GM19035 (cell line): ENCODE measurements at regions not wholly inside any gene's neighbourhood (a gene's known extent, or its start where the extent isn't known, plus 50 kb on each side); places are given as distances from the start of the nearest gene placed in this dataset.
"Not testable (repeated sequence)": the region's sequence is repeated elsewhere in the genome, so short reads cannot be mapped to it uniquely, and the experiment has no call there.

ENCODE experiments used
- ATAC-seq: cut with Tn5 transposase; IDR thresholded peaks from one replicate; pipeline ENCODE4 v1.9.1; 2021; ENCODE audit not compliant: unreplicated experiment

DNA sequence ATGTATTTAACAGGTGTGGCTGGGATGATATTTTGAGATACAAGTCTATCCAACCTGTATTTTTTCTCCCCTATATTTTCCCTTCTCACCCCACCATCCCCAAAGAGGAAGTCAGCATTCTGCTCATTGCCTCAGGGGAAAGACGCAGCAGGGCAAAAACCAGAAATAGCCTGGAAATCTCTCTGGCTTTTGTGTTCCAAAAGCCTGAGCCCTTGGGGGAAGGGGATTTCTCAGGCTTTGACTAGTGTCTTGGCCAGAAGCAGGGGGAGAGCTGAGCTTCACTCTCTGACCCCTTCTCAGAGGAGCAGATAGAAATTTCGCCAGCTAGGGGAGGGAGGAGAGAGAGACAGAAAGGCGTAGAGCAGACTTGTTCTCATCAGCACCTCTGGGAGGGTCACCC, 244.7 kb downstream of the RRAGC start:
- no peak for ATAC-seq

DNA sequence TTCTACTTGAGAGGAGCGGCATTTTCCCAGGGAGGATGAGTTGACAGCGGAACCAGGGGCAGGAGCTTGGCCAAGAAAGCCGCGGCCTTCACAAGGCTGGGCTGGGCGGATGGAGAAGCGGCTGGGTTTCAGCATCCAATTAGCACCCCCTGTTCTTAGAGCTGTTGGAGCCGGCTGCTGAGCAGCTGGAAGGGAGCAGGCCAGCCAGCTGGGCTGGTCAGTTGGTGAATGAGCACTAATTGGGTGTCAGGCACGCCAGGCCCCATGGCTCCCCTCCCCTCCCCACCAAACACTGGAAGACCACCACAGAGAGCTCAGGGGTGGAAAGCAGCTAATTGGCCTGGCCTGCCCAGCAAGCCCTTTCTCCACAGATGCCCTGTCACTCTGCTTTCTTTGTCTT, 245.6 kb downstream of the RRAGC start:
- ATAC-seq = no peak

DNA sequence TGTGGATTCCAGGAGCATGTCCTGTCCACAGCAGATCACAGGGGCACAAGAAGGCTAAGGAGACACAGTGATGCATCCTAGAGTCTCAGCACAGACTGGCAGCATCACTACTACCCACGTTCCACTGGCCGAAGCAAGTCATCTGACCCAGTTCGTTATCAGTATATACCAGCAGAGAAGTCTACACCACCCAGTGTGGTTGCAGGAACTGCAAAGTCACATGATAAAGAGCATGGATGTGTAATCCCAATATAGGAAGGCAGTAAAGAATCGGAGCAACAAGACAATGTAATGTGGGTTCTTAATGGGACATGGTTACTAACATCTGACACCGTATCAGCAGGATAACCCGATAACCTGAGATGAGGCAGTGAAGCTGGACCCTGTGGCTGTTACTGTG, 246.6 kb downstream of the RRAGC start:
- no peak for ATAC-seq

DNA sequence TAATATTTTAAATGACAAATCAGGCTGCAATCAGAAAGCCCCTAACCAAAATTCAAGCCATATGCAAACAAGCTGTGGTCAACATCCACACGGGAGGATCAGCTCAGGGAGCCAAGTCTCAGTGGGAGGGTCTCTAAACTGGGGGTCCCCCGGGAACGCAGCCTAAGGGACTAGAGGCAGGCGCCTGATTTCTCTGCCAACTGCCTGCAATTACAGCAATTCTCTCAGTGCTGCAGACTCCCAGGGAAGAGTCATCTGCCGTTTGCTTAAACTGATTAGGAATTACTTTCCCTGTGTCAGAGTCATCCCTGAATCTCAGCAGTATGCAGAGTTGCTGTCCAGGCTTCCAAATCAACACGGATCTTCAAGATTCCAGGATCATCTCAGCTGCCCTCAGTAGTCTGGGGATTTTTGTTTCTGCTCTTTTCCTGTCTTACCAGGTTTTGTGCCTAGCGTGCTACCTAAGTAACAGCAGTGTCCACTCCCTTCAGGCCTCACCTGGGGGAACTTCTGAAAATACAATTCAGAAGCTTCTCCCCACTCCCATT, 247.8 kb downstream of the RRAGC start:
- ATAC-seq = no peak

DNA sequence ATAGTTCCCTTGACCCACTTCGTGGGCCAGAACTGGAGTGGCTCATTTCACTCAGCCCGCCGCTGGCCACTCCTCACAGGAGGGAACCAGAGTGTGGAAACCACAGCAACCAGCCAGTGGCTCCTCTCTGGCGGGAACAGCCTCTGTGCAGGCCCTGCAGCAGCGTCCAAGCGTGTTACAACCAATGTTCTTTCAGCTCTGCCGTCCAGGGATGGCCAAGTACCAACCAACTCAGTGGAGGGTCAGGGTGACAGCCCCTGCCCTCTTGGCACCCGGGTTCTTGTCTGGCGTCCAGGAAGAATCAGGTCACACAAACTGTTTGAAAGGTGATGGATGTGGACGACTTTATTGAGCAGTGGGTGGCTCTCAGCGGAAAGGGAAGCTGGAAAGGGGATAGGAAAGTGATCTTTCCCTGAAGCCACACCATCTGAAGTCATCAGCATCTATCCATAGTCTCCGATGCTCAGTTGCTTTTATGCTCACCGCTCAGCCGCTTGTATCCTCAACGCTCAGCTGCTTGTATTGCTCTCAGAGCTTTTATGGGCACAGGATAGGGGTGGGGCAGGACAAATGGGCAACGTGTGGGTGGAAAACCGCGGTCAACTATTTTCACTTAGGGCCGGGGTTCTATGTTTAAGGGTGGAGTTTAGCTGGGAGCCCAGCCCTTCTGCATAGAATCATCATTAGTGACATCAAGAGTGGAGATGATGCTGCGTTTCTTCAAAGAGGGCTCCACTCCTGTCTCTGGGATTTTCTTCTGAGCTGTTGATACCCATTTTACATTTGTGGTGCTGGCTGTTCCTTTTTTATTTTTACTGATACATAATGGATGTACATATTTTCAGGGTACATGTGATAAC, 250.2 kb downstream of the RRAGC start:
- ATAC-seq = no peak

DNA sequence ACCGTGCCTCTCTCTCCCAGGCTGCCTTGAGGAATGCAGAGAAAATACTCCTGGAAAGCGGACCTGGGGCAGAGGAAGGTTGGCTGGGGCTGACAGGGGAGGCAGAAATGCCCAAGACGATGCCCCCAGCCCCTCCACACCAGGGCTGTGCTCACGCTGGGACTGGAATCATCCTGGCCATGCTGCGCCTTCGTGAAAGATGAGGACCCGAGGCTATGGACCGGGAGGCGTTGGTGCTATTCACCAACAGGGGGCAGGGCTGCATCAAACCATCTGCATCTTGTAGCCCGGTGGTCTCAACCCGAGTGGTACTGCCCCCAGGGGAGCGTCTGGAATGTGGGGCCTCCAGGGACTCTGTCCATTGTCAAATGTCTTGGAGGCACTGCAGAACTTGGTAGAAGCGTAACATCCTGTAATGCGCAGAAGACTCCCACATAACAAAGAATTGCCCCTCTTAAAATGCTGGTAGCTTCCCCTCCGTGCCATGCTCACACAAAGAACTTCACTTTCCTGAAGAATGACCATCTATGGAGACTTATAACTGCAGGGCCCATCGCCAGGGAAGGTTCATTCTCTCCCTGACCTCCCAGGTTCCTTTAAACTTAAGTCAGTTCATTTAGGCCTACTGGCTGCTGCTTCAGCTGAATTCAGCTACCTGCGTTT, 251.2 kb downstream of the RRAGC start:
- no peak for ATAC-seq

DNA sequence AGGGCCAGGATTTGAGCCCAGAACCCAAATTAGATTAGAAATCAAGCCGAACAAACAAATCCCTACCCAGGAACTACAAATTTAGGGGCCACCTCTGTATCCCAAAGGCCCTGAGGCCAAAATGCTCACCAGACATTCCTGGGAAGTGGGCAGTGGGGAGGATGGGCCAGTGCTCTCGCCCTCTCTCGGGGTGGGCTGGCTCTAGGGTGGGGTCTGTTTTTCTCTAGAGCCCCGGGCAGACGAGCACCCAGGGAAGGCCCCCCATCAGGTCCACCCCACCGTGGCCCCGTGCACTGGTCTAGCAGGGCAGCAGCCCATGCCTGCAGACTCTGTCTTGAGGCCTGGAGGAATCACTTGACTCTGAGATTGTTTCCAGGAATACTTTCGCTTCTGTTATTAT, 252.0 kb downstream of the RRAGC start:
- no peak for ATAC-seq

DNA sequence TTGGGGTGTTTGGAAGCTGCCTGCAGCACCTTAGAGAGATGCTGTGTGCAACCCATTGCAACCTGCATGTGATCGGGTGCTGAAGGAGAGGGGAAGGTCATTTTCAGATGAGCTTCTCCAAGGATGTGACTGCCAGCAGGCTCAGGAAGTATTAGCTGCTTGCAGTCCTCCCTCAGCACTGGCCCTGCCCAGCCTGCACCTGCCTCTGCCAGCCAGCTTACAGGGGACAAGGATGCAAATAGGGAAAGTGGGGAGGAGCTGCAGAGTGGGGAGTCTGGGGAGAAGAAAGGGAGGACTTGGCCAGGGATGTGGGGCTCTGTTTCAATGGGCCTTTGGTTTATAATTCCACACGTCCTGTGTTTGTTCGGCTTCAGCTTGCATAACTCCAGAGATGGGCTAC, 254.5 kb downstream of the RRAGC start:
- no peak for ATAC-seq

DNA sequence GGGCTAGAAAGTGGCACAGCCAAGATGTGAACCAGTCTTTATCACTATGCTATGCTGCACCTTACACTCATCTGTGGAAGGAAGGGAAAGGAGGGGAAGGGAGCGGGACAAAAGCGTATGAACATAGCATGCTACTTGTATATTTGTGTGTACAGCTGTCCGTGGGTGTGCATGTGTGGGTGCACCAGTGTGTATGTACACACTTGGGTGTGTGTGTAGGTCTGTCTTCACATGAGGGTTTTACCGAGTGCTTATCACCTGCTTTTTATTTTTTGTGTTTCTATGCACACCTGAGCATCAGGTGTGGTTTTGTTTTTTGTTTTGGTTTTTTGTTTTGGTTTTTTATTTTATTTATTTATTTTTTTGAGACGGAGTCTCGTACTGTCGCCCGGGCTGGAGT, 255.7 kb downstream of the RRAGC start:
- ATAC-seq = no peak

DNA sequence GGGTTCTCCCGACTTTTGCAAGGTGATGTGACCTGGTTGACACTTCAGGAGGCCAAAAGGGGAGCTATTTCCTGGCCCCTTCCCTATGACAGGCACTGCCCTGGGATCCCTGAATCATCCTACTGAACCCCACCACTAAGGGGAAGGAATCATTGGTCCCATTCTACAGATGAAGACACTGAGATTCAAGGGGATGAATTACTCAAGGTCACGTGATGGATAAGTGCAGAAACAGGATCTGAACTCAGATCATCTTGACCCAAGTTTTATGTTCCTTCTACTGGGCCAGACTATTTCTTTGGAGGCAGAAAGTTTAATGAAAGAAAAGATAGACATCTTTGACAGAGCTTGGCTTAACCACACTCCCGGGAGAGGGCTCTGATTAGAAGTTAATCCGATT, 258.7 kb downstream of the RRAGC start:
- ATAC-seq = no peak

DNA sequence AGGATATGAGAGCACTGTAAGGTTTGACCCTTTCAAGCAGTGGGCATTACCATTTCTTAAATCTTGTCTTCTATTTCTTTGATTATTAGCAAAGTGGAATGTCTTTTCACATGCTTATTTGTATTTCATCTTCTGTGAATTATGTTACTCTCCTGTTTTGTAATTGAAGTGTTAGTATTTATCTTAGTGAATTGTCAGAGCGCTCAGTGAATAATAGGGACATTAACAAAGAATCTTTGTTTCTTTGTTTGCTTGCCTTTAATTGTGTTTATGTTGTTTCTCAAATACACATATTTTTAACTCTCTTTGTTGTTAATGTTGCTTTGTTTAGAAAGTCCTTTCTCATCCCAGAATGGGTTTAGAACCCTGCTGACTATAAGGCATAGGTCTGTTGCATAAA, 259.3 kb downstream of the RRAGC start:
- ATAC-seq = no peak

DNA sequence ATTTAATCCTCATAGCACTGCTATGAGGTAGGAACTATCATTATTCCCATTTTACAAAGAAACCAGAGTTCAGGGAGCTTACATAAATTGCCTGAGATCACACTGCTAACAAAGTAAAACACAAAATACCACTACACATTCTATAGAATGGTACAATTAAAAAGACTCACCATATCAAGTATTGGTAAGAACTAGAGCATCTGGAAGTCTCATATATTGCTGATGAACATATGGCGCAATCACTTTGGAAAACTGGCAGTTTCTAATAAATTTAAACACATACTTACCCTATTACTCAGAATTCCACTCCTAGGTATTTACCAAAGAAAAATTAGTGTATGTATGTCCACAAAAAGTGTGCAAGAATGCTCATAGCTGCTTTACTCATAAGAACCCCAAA, 261.5 kb downstream of the RRAGC start:
- ATAC-seq = no peak

DNA sequence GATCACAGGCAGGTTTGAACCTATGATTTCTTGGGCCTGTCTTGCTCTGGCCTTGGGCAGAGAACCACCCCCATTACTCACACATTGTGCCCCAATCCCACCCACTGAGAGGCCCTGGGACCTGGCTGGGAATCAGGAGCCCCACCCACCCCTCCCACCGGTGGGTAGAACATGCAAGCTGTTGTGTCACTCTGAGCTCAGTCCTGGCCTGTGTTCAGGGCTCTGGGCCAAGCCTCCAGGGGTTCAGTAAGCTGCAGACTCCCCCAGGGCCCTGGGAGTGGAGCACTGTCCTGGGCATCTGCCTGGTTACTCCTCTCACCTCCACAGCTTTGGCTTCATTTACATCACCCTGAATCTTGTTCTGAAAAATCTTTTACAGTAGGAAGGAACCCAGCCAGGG, 270.5 kb downstream of the RRAGC start:
- no peak for ATAC-seq

DNA sequence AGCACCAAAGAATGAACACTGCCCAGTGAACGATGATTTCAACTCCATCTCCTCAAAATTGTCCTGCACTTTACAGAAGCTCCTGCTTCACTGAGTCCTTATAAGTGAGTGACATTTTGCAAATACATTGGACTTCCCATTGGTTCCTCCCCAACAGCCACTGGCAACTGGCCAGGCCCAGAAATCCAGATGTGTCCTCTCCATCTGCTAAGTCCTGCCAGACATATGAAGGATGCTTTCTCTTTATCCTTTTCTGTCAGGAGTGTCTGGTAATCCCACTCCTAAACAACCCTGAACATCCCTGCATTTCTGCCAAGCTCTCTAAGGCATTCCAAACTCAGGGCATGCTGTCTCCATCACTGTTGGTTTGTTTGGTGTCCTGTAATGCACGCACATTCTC, 271.8 kb downstream of the RRAGC start:
- ATAC-seq = no peak

DNA sequence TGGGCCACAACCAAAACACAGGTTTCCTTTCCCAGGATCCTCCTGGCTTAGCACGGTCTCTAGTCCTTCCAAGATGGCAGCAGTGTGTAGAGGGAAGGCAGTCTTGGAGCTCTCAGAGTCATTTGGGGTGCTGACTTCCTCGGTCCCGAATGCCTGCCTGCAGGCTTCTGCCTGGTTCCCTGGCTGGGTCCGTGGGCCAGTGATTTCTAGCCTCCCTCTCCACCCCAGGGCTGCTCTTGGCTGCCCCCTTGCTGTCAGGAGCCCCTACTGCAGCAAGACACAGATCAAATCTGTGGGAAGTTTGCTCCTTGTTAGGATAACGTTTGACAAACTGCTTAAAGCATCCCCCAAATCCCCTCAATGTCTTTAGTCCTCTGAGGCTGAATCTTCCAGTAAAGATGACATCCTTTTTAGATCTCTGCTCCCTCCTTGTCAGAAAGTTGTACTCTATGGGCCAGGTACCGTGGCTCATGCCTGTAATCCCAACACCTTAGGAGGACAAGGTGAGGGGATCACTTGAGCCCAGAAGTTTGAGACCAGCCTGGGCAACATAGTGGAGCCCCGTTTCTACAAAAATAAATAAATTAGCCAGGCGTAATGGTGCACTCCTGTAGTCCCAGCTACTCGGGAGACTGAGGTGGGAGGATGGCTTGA, 272.5 kb downstream of the RRAGC start:
- ATAC-seq = no peak

DNA sequence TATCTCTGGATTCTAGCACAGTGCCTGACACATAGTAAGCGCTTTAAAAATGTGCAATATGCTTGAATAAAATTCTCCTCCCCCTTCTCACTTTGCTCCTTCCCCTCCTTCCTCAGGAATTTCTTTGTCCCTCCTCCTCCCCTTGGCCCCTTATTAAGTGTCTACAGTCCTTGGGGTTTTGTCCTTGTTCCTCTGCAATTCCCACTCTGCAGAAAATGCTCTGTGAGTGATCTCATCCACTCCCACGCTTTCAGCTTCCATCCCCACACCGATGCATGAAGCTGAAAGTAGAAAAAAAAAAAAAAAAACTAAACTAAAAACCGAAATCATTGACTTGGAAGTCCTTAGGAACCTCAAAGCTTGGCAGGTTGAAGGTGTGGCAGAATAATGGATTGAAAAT, 273.6 kb downstream of the RRAGC start:
- no peak for ATAC-seq

DNA sequence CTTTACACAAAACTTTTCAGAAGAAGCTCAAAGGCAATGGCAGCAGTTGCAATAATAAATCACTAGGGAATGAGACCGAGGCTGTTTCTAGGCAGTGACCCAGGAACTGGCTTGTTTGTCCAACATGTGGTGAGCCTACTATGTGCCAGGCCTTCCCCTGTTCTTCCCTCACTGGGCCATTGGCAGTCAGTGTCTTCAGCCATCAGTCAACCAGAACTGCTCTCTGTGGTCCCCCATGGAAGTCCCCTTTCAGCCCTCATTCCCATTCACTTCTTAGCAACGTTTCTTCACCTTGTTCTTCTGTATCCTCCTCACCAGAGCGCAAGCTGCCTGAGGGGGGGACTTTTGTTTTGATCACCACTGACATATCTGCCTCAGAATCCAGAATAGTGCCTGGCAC, 274.1 kb downstream of the RRAGC start:
- ATAC-seq = no peak

DNA sequence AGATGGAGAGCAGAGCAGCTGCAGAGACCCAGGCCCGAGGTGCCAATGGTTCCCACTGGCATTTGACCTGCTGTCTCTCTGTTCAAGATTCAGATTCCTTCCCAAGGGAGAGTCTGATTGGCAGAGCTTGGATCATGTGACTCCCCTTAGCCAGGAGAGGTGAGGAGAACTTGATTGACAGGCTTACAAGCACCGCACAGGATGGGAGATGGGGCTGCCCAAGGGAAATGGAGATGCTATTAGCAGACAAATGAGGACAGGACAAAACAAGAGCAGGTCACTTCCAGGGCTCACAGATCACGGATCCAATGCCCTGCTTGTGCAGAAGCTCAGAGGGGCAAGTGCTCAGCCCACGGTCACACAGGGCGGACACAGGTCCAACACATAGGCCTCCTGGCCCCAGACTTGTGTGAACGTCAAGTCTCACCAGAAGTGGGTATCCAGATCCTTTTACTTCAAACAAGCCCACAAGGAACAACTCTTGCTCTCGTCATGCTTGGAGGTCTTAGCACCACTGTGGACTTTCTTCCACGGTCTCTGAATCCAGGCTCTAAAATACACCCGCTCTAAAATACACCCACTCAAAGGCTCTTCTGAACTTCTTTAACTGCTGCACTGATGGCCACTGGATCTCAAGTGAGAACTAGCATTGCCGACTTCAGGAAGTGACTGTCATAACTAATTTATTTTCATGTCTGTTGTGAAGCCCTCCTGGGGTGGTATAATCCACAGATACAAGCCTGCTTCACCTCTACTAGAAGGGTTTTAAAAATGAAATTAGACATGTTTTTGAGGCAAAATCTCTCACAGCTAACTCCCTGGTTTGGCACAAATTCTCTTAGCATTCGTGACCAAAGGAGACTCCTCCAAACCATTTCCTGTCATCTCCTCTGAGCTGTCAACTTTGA, 274.9 kb downstream of the RRAGC start:
- no peak for ATAC-seq

DNA sequence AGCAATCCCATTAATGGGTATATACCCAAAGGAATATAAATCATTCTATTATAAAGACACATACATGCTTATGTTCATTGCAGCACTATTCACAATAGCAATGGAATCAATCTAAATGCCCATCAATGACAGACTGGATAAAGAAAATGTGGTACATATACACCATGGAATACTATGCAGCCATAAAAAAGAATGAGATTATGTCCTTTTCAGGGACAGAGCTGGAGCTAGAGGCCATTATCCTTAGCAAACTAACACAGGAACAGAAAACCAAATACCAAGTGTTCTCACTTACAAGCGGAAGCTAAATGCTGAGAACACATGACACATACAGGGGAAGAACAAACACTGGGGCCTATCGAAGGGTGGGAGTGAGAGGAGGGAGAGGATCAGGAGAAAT, 276.3 kb downstream of the RRAGC start:
- not testable (repeated sequence) for ATAC-seq

DNA sequence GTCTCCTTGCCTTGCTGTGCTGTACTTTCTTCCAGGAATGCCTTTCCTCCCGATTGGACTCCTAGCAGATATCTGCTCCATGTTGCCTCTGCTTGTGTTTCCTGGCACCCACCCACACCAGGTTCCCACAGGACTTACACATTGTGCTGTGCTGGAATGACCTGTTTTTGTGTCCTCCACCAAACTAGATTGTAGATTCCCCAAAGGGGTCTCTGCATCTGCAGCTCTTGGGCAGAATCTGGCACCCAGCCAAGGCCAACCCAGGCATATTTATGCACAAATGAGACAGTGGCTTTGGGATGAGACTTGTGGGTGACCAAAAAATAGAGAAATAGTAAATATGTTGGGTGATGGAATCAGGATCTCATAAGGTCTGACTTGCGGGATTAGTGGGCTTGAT, 278.2 kb downstream of the RRAGC start:
- ATAC-seq = no peak

DNA sequence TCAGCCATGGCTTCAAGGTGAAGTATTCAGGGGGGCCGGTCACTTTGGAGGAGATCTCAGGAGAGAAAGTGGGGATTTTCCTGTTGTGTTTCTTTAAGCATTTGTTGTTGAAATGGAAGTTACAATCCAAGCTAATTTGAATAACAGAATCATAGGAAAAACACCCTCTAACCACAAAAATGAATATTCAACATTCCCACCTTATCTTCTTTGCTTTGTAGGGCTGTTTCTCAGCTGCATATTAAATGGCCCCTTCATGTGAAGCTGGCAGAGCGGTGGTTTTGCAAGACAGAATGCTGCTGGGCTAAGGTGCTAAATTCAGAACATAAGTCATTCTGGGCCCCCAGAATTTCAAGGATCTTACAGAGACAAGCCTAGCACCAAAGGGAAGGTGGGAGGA, 279.0 kb downstream of the RRAGC start:
- no peak for ATAC-seq
